IPS-18a (cell line): ENCODE measurements at regions not wholly inside any gene's neighbourhood (a gene's known extent, or its start where the extent isn't known, plus 50 kb on each side); places are given as distances from the start of the nearest gene placed in this dataset.

Experiments
- H3K27ac ChIP-seq: one replicate; pipeline ENCODE4 v1.5.1; 2013; ENCODE audit warnings: low read length
- H3K27me3 ChIP-seq: one replicate; pipeline ENCODE4 v1.6.1; 2013; ENCODE audit warnings: mild to moderate bottlenecking, low read length; ENCODE audit not compliant: control insufficient read depth, insufficient read depth
- H3K36me3 ChIP-seq: one replicate; pipeline ENCODE4 v1.6.1; 2013; ENCODE audit warnings: low read depth, low read length; ENCODE audit not compliant: control insufficient read depth
- H3K4me1 ChIP-seq: one replicate; pipeline ENCODE4 v1.6.1; 2013; ENCODE audit warnings: low read depth, low read length; ENCODE audit not compliant: control insufficient read depth
- H3K4me3 ChIP-seq: one replicate; pipeline ENCODE4 v1.5.1; 2013; ENCODE audit warnings: low read length
- H3K9ac ChIP-seq: one replicate; pipeline ENCODE4 v1.6.1; 2013; ENCODE audit warnings: mild to moderate bottlenecking, low read length, moderate library complexity
- H3K9me3 ChIP-seq: one replicate; pipeline ENCODE4 v1.6.1; 2013; ENCODE audit warnings: low read depth, low read length; ENCODE audit not compliant: control insufficient read depth

DNA sequence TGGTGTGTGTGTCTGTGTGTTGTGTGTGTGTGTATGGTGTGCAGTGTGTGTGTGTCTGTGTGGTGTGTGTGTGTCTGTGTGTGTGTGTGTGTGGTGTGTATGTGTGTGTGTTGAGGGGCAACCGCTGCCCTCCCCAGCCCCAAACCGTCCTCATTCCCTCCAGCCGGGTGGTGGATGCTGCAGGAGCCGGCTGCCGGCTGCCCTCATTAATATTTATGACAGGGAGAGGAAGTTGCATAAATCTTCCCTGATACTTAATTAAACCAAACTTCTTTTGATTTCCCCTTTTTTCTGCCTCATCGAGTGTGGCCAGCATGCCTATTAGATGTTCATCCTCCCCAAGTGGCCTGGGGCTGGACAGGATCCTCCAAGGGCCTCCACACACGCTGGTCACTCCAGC lies 121.4 kb upstream of the MVB12B start:
- Histone ChIP-seq H3K27ac (no peak overlapping the region), H3K4me1 (no peaks in the 10 kb centered on the region), H3K27me3 (no peaks in the 10 kb centered on the region), H3K9ac (no peak overlapping the region), H3K4me3 (no peak overlapping the region), H3K36me3 (no peaks in the 10 kb centered on the region), H3K9me3 (no peaks in the 10 kb centered on the region)

DNA sequence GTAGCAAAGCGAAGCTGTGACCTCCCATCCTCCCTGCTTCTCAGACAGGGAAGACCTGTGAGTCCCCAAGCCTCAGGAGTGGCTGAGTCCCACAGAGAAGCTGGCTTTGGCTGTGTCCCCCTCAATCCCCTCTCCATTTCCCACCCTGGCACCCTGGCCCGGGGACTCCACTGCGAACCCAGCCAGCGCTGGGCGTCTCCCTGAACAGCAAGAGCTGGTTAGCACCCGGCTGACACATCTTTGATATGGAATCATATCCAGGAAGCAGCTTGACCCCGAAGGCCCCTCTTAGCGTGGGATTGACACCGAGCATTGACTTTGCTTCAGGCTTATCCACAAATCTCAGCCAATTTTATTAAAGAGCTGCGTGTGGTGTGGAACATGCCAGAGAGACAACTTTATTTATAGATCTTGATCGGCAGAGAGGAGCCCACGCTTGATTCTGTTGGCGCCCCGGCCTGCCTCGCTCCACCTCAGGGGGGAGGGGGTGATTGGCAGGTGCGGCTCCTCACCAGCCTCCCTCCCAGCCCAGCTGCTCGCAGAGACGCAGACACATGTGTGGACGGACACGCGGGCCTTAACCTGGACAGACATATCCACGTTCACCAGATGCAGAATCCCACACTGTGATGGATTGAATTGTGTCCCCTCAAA lies 120.7 kb upstream of the MVB12B start:
- Histone ChIP-seq H3K36me3 (no peaks in the 10 kb centered on the region), H3K4me1 (no peaks in the 10 kb centered on the region), H3K9me3 (no peaks in the 10 kb centered on the region), H3K9ac (no peak overlapping the region), H3K27me3 (no peaks in the 10 kb centered on the region), H3K4me3 (no peak overlapping the region), H3K27ac (no peak overlapping the region)

DNA sequence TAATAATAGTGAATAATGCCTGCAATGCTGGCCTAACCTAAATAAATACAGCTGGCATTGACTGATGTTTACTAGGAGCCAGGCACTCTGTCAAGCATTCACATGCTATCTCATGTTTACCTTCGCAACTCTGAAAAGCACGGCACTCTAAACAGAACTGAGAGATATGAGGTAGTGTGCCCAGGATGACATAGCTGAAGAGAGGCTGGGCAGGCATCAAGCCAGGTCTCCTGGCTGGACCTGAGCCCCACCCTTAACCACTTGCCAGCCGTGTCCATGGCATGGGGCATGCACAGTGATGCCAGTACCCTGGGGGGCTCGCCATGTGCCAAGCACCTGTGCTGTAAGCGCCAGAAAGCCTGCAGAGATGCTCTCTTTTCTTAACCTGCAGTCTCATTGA lies 119.4 kb upstream of the MVB12B start:
- Histone ChIP-seq H3K9me3 (no peaks in the 10 kb centered on the region), H3K27me3 (no peaks in the 10 kb centered on the region), H3K27ac (no peak overlapping the region), H3K36me3 (no peaks in the 10 kb centered on the region), H3K9ac (no peak overlapping the region), H3K4me1 (no peaks in the 10 kb centered on the region), H3K4me3 (no peak overlapping the region)

DNA sequence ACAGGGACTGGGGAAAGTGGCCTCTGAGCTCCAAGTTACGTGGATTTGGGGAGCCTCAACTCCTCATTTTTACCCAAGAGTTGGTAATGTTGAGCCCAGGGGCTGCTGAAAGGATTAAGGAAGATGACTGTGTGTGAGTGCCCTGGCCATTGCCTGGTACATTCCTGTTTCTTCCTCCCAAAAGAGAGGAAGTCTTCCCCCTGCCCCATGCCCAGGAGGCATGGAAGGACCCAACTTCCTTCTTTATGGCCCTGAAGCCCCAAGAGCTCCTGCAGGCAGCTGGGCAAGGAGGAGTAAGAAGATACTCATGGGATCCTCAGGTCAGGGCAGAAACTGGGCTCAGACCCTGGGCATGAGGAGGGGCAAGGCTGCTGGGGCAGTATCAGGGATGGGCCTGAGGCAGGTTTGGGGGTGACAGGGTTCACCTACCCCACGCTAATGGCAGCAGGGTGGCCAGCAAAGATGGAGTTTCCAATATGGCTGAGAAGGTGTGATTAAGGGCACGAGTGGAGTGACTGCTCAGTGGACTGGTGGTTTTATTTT lies 118.3 kb upstream of the MVB12B start:
- Histone ChIP-seq H3K4me3 (no peak overlapping the region), H3K9me3 (no peaks in the 10 kb centered on the region), H3K4me1 (no peaks in the 10 kb centered on the region), H3K27me3 (no peaks in the 10 kb centered on the region), H3K27ac (no peak overlapping the region), H3K9ac (no peak overlapping the region), H3K36me3 (no peaks in the 10 kb centered on the region)

DNA sequence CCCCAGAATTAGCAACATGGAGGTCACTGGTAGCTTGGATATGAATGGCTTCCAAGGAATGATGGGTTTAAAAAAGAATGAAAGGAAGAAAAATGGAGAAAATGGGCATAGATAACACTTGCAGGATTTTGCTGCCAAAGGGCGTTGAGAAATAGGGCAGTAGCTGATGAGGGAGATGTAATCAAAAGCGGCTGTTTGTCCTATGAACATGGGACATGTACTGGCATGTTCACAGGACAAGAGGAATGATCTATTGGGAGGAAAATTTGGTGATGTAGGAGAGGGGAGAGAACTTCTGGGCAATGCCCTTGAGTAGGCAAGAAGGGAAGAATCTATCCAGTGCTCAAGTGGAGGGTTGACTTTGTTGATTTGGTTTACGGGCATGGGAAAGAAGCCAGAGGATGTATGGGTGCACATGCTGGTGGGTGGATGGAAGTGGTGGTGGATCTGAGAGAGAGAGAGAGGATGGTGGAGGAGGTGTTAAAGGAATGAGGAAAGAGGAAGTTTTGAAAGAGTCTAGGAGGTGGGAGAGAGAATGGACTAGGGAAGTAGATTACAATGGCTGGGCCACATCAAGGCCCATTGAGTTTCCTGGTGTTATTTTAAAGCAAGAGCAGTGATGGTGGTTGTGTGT lies 115.1 kb upstream of the MVB12B start:
- no peak overlapping the region for H3K27ac ChIP-seq
- H3K4me1 ChIP-seq = no peaks in the 10 kb centered on the region
- H3K27me3 ChIP-seq = no peaks in the 10 kb centered on the region
- no peak overlapping the region for H3K4me3 ChIP-seq
- no peaks in the 10 kb centered on the region for H3K9me3 ChIP-seq
- H3K36me3 ChIP-seq = no peaks in the 10 kb centered on the region
- H3K9ac ChIP-seq = no peak overlapping the region

DNA sequence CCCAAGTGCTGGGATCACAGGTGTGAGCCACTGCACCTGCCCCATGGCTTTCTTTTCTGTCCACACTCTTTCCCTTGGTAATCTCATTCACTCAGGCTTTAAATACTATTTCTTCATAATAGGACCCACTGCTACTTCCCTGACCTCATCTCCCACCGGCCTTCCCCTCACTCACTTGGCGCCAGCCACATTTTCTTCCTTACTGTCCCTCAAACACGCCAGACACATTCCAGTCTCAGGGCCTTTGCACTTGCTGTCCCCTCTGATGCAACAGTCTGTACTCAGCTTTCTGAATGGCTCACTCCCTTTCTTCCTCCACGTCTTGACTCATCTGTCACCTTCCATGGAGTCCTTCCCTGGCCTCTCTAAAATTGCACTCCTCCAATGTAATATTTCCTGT lies 111.1 kb upstream of the MVB12B start:
- Histone ChIP-seq H3K27me3 (no peaks in the 10 kb centered on the region), H3K4me3 (no peak overlapping the region), H3K27ac (no peak overlapping the region), H3K4me1 (no peaks in the 10 kb centered on the region), H3K9me3 (no peaks in the 10 kb centered on the region), H3K36me3 (no peaks in the 10 kb centered on the region), H3K9ac (no peak overlapping the region)

DNA sequence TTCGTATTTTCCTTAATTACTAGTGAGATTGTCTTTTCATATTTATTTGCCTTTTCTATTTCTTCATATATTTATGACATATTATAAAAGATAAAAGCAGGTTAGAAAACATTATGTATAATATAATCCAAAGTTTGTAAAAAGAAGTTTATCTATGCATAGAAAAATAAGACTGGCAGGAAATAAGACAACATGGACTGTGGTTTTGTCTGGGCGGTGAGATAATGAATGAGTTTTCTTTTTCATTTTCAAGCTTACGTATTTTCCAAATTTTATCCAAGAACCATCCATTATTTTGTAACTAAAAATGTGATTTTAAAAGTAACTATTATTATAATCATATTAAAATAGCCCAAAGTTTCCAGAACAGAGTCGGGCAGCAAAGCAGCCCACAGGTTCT lies 109.8 kb upstream of the MVB12B start:
- H3K4me1 ChIP-seq = no peaks in the 10 kb centered on the region
- no peak overlapping the region for H3K4me3 ChIP-seq
- no peak overlapping the region for H3K9ac ChIP-seq
- H3K36me3 ChIP-seq = no peaks in the 10 kb centered on the region
- H3K27ac ChIP-seq = no peak overlapping the region
- H3K9me3 ChIP-seq = no peaks in the 10 kb centered on the region
- no peaks in the 10 kb centered on the region for H3K27me3 ChIP-seq

DNA sequence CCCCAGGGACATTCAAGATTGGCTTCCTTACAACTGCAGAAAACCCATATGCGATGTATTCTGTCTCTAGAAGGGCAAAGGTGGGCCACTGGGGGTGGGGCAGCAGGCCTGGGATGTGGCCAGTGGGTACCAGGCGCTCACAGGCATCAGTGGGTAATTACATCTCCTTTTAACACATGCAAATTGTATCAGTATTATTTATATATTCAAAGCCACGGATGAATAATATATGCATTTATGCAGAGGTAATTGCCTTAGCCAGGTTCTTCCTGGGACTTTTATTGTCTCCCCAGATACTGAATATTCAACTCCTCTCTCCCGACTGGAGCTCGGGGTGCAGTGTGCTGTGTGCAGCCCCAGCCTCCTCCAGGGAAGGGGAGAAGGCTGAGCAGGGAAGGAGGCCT lies 109.4 kb upstream of the MVB12B start:
- no peaks in the 10 kb centered on the region for H3K36me3 ChIP-seq
- no peaks in the 10 kb centered on the region for H3K27me3 ChIP-seq
- H3K27ac ChIP-seq = no peak overlapping the region
- no peak overlapping the region for H3K9ac ChIP-seq
- no peak overlapping the region for H3K4me3 ChIP-seq
- no peaks in the 10 kb centered on the region for H3K4me1 ChIP-seq
- no peaks in the 10 kb centered on the region for H3K9me3 ChIP-seq

DNA sequence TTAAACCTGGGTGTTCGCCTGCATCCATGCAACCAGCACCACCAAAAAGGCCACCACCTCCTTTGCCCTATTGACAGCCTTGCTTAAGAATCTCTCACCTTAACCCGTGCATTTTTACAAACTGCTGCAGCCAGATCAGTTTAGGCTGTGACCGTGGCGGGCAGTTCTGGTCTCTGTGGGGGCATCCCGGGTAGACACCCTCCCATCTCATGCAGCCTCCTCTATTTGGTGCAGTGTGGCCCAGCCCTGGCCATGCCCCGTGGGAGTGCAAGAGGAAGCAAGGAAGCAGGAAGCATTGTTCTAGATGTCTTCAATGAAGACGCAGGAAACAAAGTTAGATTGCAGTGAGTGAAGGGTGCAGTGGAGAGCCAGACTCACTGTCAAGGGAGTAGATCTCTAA lies 108.8 kb upstream of the MVB12B start:
- no peaks in the 10 kb centered on the region for H3K36me3 ChIP-seq
- no peak overlapping the region for H3K9ac ChIP-seq
- no peaks in the 10 kb centered on the region for H3K4me1 ChIP-seq
- H3K4me3 ChIP-seq = no peak overlapping the region
- H3K27ac ChIP-seq = no peak overlapping the region
- H3K27me3 ChIP-seq = no peaks in the 10 kb centered on the region
- H3K9me3 ChIP-seq = no peaks in the 10 kb centered on the region

DNA sequence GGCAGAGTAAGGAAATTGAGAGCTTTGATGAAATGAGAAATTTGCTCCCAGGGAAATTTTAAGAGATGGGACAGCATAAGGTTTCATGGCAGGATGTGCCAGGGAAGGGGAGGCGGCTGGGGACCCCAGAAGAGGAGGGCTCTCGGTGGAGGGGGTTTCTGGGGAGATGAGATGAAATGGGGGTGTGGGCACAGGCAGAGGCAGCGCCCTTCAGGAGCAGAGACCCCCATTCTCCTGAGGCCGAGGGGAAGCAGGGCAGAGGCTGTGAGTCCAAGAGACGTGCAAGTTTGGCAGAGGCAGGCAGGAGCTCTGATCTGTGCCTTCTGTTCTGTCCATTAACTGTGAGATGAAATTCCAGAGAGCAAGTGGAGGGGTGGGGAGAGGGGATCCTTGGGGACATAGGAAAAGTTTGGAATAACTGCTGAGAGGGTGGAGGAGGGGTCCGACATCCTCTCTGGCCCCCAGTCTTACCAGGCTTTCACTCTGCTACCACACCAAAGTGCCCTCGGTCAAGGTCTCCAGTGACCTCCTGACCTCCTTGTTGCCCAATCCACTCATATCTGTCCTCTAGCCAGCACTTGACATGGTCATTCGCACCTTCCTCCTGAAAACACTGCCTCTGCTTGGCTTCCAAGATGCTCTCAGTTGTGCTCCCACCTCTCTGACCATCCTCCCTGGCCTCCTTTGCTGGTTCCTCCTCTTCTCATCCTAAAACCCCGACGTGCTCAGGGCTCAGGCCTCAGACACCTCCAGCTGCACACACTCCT lies 108.1 kb upstream of the MVB12B start:
- Histone ChIP-seq H3K27ac (no peak overlapping the region), H3K36me3 (no peaks in the 10 kb centered on the region), H3K27me3 (no peaks in the 10 kb centered on the region), H3K9ac (no peak overlapping the region), H3K4me3 (no peak overlapping the region), H3K4me1 (no peaks in the 10 kb centered on the region), H3K9me3 (no peaks in the 10 kb centered on the region)

DNA sequence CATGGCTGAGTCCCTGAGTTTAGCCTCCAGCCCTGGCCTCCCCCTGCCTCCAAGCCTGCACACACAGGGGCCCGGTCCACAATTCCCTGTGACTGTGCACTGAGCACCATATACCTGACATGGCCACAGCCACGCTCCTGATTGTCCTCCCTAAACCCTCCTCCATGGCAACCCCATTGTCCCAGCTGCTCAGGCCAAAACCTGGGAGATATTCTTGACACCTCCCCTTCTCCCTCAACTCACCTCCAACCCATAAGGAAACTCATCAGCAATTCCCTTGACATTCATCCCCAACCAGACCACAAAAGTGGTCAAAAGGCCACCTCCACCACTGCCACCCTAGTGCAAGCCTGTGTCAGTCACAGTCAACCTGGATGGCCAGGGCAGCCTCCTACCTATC lies 107.5 kb upstream of the MVB12B start:
- Histone ChIP-seq H3K36me3 (no peaks in the 10 kb centered on the region), H3K4me1 (no peaks in the 10 kb centered on the region), H3K9me3 (no peaks in the 10 kb centered on the region), H3K4me3 (no peak overlapping the region), H3K9ac (no peak overlapping the region), H3K27me3 (no peaks in the 10 kb centered on the region), H3K27ac (no peak overlapping the region)
